Ureter (tissue), 1 donor: ENCODE measurements at regions not wholly inside any gene's neighbourhood (a gene's known extent, or its start where the extent isn't known, plus 50 kb on each side); places are given as distances from the start of the nearest gene placed in this dataset.

ENCODE experiments used
- DNase-seq: peaks from one replicate; pipeline ENCODE4 v3.0.0-alpha.2; 2020; ENCODE audit warnings: low spot score
- donor health status: DM: yes; HTN: yes; CAD: no.

- DNase-seq, result no peak
Measured at GRCh38 chr10:24119896-24120295, 89.0 kb upstream of the KIAA1217 start.

DNA sequence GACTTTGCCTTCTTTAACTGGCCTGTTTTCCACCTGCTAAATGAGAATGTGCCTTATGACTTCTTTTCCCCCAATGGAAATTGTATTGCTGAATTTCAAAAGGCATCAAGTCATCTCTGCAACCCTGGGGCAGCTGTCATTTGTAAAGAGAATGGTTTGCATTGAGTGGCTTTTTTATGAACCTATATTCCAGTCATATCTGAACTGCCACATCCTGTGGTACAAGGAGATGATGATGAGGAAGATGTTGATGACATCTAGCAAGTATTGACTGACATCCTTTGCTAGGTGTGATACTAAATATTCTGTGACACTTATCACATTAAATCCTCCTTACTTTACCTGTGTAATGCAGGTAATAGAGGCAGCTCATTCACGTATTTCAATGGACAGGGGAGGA, 88.3 kb upstream of the KIAA1217 start:
- DNase-seq, result no peak

DNA sequence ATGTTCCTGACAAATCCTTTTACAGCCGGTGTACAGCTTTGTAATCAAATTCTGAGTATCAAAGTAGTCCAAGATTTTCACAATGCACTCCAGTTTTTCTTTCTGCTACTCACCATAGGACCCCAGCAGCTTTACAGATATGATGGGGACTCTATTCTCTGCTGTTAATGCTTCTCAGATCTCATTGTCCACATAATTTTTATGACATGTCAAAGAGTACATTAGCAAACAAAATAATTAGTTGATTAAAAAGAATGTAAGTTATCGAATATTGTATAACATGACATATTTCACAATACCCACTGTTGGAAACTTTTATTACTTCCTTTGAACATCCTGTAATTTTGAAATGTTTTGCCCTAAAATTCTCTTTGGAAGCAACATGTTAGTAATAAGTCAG, 81.4 kb upstream of the KIAA1217 start:
- no peak for DNase-seq

DNA sequence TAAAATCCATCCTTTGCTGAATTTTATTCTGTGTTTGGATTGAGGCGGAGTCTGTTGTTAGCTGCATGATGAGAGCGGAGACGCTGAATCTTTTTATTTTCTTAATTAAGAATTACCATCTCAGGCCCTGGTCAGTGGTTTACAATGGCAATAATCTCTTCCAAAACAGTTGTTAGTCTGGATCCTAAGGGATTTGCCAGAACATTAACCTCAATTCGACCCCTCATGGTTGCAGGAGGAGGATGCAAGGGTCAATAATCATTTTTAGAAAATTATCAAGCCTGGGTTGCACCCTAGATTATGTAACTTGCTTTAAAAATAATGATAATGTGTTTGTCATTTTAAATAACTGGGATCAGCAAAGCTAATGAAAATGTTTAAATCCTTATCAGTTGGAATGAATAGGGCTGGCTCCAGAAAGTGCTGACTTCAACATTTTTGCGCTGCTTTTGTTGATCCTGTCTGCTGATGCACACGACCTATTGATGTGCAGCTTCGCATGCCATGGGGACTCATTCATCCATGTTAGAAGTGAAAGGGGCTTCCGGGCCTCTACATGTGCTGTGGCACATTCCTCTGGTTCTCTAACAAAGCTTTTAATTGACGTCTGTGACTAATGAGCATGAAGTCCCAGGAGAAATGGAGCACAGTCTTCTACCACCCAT, 80.7 kb upstream of the KIAA1217 start:
- DNase-seq, result no peak

GRCh38 chr10:24132741-24133140, 76.2 kb upstream of the KIAA1217 start:
- no peak for DNase-seq

- no peak for DNase-seq
Measured at GRCh38 chr10:24133835-24134234, 75.1 kb upstream of the KIAA1217 start.

GRCh38 chr10:24136070-24136469, 72.9 kb upstream of the KIAA1217 start:
- no peak for DNase-seq

GRCh38 chr10:24147321-24147720, 61.6 kb upstream of the KIAA1217 start:
- DNase-seq, result no peak

- DNase-seq, result no peak
Measured at GRCh38 chr10:24149640-24150039, 59.3 kb upstream of the KIAA1217 start.

DNA sequence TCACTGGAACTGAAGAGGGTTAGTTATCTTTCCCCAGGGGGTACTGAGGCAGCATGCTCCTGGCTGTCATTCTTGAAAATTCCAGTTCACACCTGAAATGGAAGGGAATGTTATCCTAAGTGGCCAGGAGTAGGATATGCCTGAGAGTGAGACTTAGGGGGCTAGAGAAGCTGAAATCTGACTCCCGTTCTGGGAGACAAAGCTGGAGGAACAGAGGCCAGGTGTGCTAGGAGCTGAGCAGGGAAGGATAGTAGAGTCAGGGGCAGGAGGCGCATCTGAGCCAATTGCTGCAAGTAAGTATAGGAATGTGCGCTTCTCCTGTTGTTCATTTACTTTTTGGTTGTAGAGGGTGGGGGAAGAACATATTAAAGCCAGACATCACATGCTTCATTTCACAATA, 58.1 kb upstream of the KIAA1217 start:
- no peak for DNase-seq

- DNase-seq, result no peak
Measured at GRCh38 chr10:24152270-24152669, 56.7 kb upstream of the KIAA1217 start.

GRCh38 chr10:24153031-24153430, 55.9 kb upstream of the KIAA1217 start:
- DNase-seq, result no peak

DNA sequence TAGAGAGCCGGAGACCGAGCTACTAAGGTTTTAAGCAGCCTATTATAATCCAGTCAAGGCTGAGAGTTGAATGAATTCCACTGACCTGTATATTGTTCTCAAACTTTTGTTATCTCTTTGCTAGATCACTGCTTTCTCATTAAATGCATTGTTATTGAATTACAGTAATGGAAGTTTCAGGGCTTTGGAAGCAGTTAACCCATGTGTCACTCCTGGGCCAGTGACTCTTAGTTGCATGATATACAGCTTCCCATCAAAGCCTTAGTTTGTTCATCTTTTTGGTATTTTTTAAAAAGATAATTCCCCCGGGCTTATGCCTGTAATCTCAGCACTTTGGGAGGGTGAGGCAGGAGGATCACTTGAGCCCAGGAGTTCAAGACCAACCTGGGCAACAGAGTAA, 55.4 kb upstream of the KIAA1217 start:
- DNase-seq, result no peak

DNA sequence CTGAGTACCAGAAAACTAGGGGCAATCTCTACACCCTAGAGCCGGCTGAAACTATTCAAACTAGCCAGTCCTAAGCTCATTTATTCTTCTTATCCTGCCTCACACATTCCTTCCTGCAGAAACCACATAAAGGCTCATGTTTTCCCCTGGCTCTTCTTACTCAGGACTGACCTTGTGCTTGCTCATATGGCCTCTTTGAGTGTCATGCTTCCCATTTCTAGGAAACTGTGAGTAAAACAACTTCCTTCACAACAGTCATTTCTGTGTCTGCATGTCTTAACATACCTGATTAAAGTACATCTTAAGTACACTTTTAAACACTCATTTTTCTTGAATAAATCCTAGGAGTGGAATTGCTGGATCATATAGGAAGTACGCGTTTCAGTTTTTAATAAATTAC, 52.3 kb upstream of the KIAA1217 start:
- no peak for DNase-seq

- DNase-seq, result no peak
Measured at GRCh38 chr10:24157567-24157966, 51.4 kb upstream of the KIAA1217 start.
